GM10266 (cell line): ENCODE measurements at regions not wholly inside any gene's neighbourhood (a gene's known extent, or its start where the extent isn't known, plus 50 kb on each side); places are given as distances from the start of the nearest gene placed in this dataset.

ENCODE experiments used
- DNase-seq: peaks from one replicate; pipeline ENCODE4 v3.0.0; 2012; ENCODE audit errors: extremely low spot score
- TF ChIP-seq, protein P1 (sequence below): IDR thresholded peaks from 2 replicates; pipeline ENCODE4 v1.5.1; 2012; ENCODE audit warnings: mild to moderate bottlenecking, low read depth; ENCODE audit not compliant: control insufficient read depth, insufficient read depth; ENCODE audit errors: missing control alignments

DNA sequence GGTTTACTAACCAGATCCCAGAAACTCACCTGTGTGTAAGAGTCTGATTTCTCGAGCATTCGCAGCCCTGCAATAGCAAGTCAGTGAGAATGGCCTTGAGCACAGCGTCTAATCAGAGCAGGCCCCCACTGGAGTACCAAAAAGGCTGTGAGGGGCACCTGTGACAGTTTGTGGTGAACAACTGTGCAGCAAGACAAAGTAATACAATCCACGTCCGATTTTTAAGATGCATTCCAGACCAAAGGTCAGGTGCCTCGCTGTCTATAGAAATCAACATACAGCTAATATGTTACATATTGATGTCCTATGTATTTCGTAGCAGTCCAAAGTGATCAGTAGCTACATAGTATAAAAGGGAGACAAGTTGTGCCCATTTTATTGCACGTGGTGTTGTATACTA is 55.7 kb upstream of the BOD1 start:
- no peak for DNase-seq
- TF ChIP-seq, protein P1, sequence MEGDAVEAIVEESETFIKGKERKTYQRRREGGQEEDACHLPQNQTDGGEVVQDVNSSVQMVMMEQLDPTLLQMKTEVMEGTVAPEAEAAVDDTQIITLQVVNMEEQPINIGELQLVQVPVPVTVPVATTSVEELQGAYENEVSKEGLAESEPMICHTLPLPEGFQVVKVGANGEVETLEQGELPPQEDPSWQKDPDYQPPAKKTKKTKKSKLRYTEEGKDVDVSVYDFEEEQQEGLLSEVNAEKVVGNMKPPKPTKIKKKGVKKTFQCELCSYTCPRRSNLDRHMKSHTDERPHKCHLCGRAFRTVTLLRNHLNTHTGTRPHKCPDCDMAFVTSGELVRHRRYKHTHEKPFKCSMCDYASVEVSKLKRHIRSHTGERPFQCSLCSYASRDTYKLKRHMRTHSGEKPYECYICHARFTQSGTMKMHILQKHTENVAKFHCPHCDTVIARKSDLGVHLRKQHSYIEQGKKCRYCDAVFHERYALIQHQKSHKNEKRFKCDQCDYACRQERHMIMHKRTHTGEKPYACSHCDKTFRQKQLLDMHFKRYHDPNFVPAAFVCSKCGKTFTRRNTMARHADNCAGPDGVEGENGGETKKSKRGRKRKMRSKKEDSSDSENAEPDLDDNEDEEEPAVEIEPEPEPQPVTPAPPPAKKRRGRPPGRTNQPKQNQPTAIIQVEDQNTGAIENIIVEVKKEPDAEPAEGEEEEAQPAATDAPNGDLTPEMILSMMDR = no peak

- TF ChIP-seq, protein P1 = no peak
- no peak for DNase-seq
Observed at GRCh38 chr5:173672891-173673290, 56.4 kb upstream of the BOD1 start.

- TF ChIP-seq, protein P1 = no peak
- DNase-seq = no peak
Observed at GRCh38 chr5:173673295-173674101, 57.0 kb upstream of the BOD1 start.

DNA sequence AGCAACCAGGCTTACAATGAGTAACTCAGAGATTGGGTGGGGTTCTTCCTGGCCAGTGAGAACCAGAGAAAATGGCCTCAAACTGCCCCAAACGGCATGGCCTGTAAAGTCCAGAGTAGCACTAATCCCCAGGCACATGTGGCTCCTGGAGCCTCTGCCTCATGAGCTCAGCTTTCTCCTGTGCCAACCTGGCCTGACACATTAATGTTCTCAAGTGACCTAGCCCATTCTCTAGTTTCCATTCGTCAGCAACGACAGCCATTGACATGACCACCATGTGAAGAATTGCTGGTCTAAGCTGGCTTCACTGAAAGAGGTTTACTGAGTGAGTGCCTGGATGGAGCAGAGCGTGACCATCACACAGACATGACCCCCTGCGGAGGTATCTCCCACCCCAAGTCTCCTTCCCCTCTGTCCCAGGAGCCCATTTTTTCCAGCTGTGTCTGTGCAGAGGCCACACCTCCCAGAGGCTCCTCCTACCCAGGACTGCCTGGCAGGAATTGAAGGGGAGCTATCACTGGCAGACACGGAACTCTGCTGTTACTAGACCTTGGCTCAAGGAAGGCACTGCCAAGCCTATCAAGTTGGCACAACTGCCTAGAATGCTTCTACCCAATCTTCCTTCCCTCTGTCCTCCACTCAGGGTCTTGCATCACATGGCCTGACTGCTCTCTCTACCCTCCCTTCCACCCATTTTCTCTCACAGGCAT is 59.0 kb upstream of the BOD1 start:
- TF ChIP-seq, protein P1 = no peak
- no peak for DNase-seq

- TF ChIP-seq, protein P1 = no peak
- DNase-seq = no peak
Observed at GRCh38 chr5:173676375-173676774, 59.9 kb upstream of the BOD1 start.

DNA sequence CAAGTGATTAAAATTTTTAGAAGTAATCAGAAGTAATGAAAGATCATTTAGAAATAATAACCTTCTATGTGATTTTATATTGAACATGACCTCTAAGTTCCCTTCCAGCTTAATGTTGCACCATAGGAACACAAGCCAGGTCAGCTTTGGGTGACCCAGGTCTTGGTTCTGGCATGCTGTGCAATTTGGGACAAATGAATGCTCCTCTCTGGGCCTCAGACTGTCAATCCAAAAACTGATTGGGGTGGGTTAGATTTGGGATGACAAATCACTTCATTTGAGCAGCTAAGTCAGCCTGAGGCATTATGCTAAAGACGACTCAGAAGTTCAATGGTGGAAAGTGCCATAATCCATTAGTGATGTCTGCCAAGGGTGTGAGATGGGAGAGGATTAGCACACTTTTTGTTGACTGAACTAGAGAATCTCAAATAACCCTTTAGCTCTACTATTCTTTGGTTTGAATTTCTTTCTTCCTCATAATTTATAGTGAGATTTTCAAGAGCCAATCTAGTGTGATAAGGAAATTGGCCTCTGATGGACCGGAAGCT is 60.7 kb upstream of the BOD1 start:
- DNase-seq = no peak
- TF ChIP-seq, protein P1 = no peak
